GM12878 (cell line): ENCODE measurements at regions not wholly inside any gene's neighbourhood (a gene's known extent, or its start where the extent isn't known, plus 50 kb on each side); places are given as distances from the start of the nearest gene placed in this dataset.

ENCODE experiments used
- ATAC-seq: fragments of 200-7000 bp; cut with Tn5 transposase; 3 replicates; pipeline ENCODE4 v1.9.1; 2020; ENCODE audit warnings: mild to moderate bottlenecking, moderate library complexity
- BruUV-seq: library from RNA; stranded (reverse); fragments of 400-500 nt; replicated peaks from 2 replicates; lab custom pipeline; 2021; lab: Mats Ljungman, UMichigan
- CTCF ChIA-PET: fragments of 300-600 bp; sonication (Branson Sonifier 250); formaldehyde crosslinking; extraction: SDS; loops from one replicate; lab custom pipeline; 2021; ENCODE audit warnings: inconsistent platforms; lab: Yijun Ruan, JAX
- POLR2A ChIA-PET: fragments of 350-600 bp; formaldehyde crosslinking; extraction: SDS; loops from one replicate; lab custom pipeline; 2021; ENCODE audit warnings: inconsistent platforms; lab: Charles Lee
- RAD21 ChIA-PET: fragments of 300-600 bp; sonication (Branson Sonifier 250); formaldehyde crosslinking; loops from one replicate; lab custom pipeline; 2023; ENCODE audit warnings: antibody characterized with exemption; ENCODE audit not compliant: unreplicated experiment; lab: Charles Lee
- SMC1A ChIA-PET: fragments of 300-600 bp; sonication (Branson Sonifier 250); formaldehyde crosslinking; loops from one replicate; lab custom pipeline; 2023; ENCODE audit not compliant: unreplicated experiment, uncharacterized antibody; lab: Charles Lee
- DNase-seq: peaks from one replicate; pipeline ENCODE4 v3.0.0-alpha.2; 2011; ENCODE audit warnings: low read depth, low spot score
- FAIRE-seq: peaks from 3 replicates; lab custom pipeline; 2011; peaks lifted over from hg19 to GRCh38; lab: Jason Lieb, UNC
- H2AFZ ChIP-seq: 2 replicates; pipeline ENCODE4 v1.6.0; 2011; ENCODE audit warnings: low read depth, low read length, control low read depth; ENCODE audit not compliant: control insufficient read depth
- H3K27ac ChIP-seq: 2 replicates; pipeline ENCODE4 v1.5.1; 2011; ENCODE audit warnings: control low read depth; ENCODE audit not compliant: control insufficient read depth, insufficient read depth
- H3K27me3 ChIP-seq, 2 experiments: replicated peaks in 1 of 2; 2 replicates each; pipeline versions ENCODE4 v1.6.0 to v1.6.1; 2011; ENCODE audit warnings: low read length in 1 of 2; ENCODE audit not compliant: control insufficient read depth in 2 of 2, insufficient read depth in 2 of 2
- H3K36me3 ChIP-seq, 2 experiments: 2 replicates each; pipeline ENCODE4 v1.5.1; 2011; ENCODE audit warnings: low read length in 1 of 2; ENCODE audit not compliant: control insufficient read depth in 2 of 2, insufficient read depth in 2 of 2
- H3K4me1 ChIP-seq: 2 replicates; pipeline ENCODE4 v1.6.1; 2011; ENCODE audit warnings: mild to moderate bottlenecking, low read length, moderate library complexity, mixed read lengths; ENCODE audit not compliant: control insufficient read depth, insufficient read depth
- H3K4me2 ChIP-seq: 2 replicates; pipeline ENCODE4 v1.6.0; 2011; ENCODE audit warnings: control low read depth; ENCODE audit not compliant: control insufficient read depth, insufficient read depth
- H3K4me3 ChIP-seq: fragments of 200-600 bp; sonication (generic); 2 replicates; pipeline ENCODE4 v1.5.1; 2016
- H3K79me2 ChIP-seq: 2 replicates; pipeline ENCODE4 v1.6.0; 2011; ENCODE audit warnings: low read length; ENCODE audit not compliant: control insufficient read depth, insufficient read depth
- H3K9ac ChIP-seq: 2 replicates; pipeline ENCODE4 v1.8.0; 2011; ENCODE audit warnings: low read length, control low read depth, mixed read lengths; ENCODE audit not compliant: control insufficient read depth, insufficient read depth
- H3K9me3 ChIP-seq: replicated peaks from 3 replicates; pipeline ENCODE4 v1.5.1; 2011; ENCODE audit warnings: mild to moderate bottlenecking, low read length; ENCODE audit not compliant: control insufficient read depth, insufficient read depth
- H4K20me1 ChIP-seq: 2 replicates; pipeline ENCODE4 v1.6.0; 2011; ENCODE audit not compliant: control insufficient read depth, insufficient read depth
- SPI1 ChIP-seq: IDR thresholded peaks from 2 replicates; pipeline ENCODE4 v1.6.1; 2011; ENCODE audit warnings: low read depth, mild to moderate bottlenecking, low read length, moderate library complexity, borderline replicate concordance; ENCODE audit not compliant: insufficient read depth
- WGBS: methylation state at CpG from one replicate; pipeline ENCODE4 v1.1.6; 2016; ENCODE audit warnings: low lambda C conversion rate; ENCODE audit not compliant: insufficient replicate concordance, insufficient coverage; ENCODE audit errors: missing lambda C conversion rate; 5-methylcytosine and 5-hydroxymethylcytosine counted together
- in situ Hi-C: fragments of 300-500 bp; cut with MboI; formaldehyde crosslinking; loops from 9 replicates; pipeline ENCODE4 v1.14.3; 2018; ENCODE audit warnings: mixed read lengths
- intact Hi-C: fragments of 100-400 bp; cut with micrococcal nuclease; formaldehyde crosslinking; loops from one replicate; pipeline ENCODE4 v1.14.2; 2022; ENCODE audit not compliant: unreplicated experiment
- TF ChIP-seq, protein P1 (sequence below): fragments of 450-650 bp; formaldehyde crosslinking; IDR thresholded peaks from 2 replicates; pipeline ENCODE4 v1.4.0; 2020; ENCODE audit warnings: mild to moderate bottlenecking, moderate library complexity

GRCh38 chr9:25975667-25976066 is 297.4 kb upstream of the TUSC1 start:
- no peak for FAIRE-seq
- no TSS peak for BruUV-seq
- intact Hi-C loops (loop anchor here (2.0 kb wide), 1 partner anchor 65 kb away; no protein-coding TSS in a partner anchor), in situ Hi-C loops (no loop called here)
- Histone ChIP-seq H3K9me3 (no peaks in the 10 kb centered on the region), H3K36me3 (no peaks in the 10 kb centered on the region), H2AFZ (no peak overlapping the region), H3K4me2 (no peak overlapping the region), H3K4me1 (no peaks in the 10 kb centered on the region), H3K4me3 (no peak overlapping the region), H4K20me1 (no peaks in the 10 kb centered on the region), H3K27me3 (no peaks in the 10 kb centered on the region), H3K27ac (no peak overlapping the region), H3K9ac (no peak overlapping the region), H3K79me2 (no peaks in the 10 kb centered on the region)
- DNase-seq, result no peak
- peak; percentile 58; the same call in 1 of the 2 replicates for TF ChIP-seq SPI1
- TF ChIP-seq, protein P1, sequence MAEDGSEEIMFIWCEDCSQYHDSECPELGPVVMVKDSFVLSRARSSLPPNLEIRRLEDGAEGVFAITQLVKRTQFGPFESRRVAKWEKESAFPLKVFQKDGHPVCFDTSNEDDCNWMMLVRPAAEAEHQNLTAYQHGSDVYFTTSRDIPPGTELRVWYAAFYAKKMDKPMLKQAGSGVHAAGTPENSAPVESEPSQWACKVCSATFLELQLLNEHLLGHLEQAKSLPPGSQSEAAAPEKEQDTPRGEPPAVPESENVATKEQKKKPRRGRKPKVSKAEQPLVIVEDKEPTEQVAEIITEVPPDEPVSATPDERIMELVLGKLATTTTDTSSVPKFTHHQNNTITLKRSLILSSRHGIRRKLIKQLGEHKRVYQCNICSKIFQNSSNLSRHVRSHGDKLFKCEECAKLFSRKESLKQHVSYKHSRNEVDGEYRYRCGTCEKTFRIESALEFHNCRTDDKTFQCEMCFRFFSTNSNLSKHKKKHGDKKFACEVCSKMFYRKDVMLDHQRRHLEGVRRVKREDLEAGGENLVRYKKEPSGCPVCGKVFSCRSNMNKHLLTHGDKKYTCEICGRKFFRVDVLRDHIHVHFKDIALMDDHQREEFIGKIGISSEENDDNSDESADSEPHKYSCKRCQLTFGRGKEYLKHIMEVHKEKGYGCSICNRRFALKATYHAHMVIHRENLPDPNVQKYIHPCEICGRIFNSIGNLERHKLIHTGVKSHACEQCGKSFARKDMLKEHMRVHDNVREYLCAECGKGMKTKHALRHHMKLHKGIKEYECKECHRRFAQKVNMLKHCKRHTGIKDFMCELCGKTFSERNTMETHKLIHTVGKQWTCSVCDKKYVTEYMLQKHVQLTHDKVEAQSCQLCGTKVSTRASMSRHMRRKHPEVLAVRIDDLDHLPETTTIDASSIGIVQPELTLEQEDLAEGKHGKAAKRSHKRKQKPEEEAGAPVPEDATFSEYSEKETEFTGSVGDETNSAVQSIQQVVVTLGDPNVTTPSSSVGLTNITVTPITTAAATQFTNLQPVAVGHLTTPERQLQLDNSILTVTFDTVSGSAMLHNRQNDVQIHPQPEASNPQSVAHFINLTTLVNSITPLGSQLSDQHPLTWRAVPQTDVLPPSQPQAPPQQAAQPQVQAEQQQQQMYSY (CRISPR knock-in tag), result no peak
- ChIA-PET POLR2A (no interaction called here), CTCF (no interaction called here), RAD21 (no interaction called here), SMC1A (no interaction called here)
- 64% methylated on average over 1 of the region's 1 CpG for WGBS
- no peak for ATAC-seq
